HG03432 (cell line): ENCODE measurements at regions not wholly inside any gene's neighbourhood (a gene's known extent, or its start where the extent isn't known, plus 50 kb on each side); places are given as distances from the start of the nearest gene placed in this dataset.

Experiments used
- ATAC-seq: cut with Tn5 transposase; IDR thresholded peaks from one replicate; pipeline ENCODE4 v1.9.1; 2021; ENCODE audit warnings: mild to moderate bottlenecking, moderate library complexity; ENCODE audit not compliant: unreplicated experiment

DNA sequence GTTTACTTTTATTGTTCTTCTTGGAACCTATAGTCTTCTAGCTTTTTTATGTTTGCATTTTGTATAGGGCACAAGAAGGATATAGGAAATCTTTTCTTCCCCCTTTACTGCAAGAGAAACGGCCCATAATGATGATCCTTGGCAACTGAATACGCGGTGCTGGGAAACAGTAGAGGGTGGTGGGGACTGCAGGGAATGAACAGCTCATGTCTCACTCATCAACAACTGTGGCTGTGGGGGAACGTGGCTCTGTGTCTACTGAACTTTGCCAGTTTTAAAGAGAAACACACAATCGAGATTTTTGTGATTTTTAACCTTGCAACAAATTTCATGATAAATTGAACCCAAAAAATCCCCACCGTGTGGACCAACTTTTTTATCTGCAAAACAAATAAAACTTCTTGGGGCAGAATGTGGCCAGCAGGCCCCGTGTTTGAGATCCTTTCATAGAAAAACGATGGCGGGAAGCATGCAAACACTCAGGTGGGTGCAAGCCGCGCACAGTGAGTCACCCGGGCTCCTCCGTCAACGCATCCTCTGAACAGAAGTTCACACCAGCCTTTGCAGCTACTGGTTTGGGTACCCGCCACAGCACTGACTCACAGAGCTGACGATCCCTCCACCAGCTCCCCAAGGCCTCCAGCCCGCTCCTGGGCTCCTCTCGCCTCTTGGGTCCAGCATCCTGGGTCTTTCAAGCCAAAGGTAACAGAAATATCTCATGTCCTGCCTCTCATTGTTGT is 149.3 kb downstream of the COL6A3 start:
- ATAC-seq, result no peak

DNA sequence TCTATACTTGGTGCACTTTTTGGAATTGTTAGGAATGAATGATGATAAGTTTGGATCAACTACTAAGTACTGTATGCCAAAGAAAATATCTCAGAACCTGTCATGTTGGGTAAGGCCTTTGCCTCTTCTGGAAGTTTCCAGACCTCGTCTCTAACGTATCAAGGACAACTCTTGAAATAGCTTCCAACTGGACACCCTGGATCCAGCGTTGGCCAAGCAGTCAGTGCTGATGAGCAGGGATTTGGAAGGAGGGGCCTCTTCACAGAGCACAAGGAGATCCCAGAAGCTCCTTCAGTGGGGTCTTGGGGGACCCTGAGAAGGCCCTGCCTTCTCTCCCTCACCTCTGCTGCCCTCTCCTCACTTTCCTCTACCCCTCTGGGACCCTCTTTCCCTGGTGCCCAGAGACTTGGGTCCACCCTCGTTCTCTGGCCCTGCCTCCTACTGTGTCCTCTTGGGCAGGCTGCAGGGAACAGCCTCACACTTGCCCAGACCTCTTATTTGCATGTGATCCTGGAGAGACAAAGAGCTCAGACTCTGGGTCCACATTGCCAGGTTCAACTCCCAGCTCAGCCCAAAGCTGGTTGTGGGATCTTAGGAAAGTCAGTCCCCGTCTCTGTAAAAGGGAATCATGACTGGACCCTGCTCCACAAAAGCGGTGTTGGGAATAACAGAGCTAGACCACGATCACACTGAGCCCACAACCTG is 145.8 kb downstream of the COL6A3 start:
- ATAC-seq, result no peak

DNA sequence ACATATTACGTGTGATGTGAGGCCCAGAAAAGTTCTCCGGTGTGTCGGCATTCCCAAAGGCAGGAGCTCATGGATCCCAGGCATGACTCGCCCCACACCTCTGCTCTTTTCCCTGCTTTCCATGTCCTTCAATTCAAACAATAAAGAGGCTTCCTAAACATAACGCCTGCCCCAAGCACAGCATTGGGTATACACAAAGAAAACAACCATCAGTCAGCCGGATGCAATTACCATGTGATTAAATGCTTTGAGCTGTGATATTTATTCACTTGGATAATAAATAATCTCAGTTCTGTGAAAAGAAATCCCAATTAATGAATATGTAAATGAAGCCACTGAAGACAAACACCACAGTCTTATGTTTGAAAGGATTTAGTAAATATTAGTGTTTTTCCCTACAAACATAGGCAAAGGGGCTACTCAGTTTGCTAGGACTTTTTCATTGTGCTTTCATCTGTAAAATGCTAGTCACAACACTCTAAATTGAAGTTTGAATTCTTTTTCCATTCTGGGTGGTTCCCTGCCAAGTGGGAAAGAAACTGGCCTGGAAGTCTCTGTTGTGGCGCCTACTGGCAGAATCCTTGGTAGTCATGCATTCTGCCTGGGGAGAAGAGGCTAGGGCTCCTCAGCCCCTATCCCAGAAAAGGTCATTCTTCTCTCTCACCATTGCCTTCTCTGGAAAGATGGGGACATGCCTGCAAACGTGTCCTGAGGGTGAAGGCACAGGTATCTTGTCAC is 144.7 kb downstream of the COL6A3 start:
- no peak for ATAC-seq

DNA sequence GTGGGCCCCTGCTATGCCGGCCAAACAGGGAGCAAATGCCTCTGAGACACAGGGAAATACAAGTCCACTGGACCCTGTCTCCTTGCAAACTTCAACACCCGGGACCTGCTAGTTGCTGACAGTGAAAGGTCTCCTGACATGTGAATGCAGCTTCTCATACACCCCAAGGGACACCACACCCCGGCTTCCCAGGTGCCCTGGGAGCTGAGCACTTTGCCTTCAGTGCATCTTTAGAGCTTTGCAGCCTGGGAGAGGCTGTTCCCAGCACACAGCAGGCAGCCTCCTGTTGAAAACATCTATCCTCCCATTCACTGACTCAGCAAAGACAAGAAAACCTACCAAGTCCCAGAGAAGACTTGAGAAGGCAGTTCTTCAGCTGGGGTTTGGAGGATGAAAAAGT is 143.4 kb downstream of the COL6A3 start:
- no peak for ATAC-seq

DNA sequence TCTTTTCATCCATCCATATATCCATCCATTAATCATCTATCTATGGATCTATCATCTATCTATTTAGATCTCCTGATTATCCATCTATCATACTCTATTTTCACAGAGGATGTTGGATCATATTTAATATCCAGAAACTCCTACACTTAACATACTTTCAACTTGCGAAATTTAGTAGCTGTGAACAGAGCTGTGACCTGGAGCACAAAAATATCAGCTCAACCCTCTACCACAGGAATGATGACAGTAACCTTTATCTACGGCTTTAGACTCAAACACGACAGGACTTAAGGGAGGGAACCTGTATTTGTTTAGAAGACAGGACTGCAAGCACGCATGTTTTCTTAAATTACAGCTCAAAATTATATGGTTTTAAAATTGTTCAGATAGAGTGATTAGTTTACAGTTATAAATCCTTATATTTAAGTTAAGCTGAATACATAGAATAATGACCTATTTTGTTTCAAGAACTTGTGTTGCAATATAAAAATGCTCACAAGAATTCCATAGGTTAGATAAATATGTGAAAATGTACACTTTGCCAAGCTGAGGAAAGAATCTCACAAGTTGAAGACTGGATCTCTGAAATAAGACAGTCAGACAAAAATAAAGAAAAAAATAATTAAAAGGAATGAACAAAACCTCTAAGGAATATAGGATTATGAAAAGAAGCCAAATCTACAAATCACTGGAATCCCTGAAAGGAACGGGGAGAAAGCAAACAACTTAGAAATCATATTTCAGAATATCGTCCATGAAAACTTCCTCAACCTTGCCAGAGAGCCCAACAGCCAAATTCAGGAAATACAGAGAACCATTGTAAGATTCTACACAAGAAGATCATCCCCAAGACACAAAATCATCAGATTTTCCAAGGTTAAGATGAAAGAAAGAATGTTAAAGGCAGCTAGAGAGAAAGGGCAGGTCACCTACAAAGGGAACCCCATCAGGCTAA is 142.0 kb downstream of the COL6A3 start:
- ATAC-seq, result no peak
